DND-41 (cell line): ENCODE measurements at regions not wholly inside any gene's neighbourhood (a gene's known extent, or its start where the extent isn't known, plus 50 kb on each side); places are given as distances from the start of the nearest gene placed in this dataset.

Experiments used
- CTCF ChIP-seq: IDR thresholded peaks from 2 replicates; pipeline ENCODE4 v1.5.1; 2012; ENCODE audit warnings: borderline replicate concordance, low read length, moderate library complexity, mild to moderate bottlenecking; ENCODE audit not compliant: poor library complexity, severe bottlenecking; ENCODE audit errors: extremely low read depth
- EZH2 ChIP-seq: IDR thresholded peaks from 3 replicates; pipeline ENCODE4 v1.6.1; 2012; ENCODE audit warnings: borderline replicate concordance, low read depth, mild to moderate bottlenecking, moderate library complexity, low read length, inconsistent platforms; ENCODE audit not compliant: severe bottlenecking

DNA sequence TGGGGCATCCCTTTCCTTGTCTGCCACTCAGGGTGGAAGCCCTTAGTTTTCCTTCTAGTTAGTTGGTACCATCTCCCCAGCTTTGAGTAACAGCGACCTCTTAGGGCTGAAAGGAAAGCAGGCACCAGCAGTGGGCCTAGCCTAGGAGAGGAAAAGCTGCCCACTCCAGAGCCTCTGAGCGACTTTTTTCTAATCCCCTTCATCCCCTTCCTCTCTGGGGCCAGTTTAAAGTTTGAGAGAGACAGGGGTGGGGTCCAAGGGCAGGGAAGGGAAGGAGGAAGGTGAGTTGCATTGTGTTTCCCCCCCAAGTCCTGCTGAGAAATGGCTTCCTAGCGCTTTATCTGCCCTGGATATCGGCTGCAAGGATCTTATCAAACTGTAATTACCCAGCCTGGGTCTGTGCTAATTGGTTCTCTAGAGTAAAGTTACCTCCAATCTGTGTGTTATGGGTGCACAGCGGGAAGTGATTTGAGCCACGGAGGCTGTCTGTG is 573.9 kb upstream of the CADM1 start:
- TF ChIP-seq CTCF: peak; percentile 40
- no peak for TF ChIP-seq EZH2
